GM12878 (cell line): ENCODE measurements at regions not wholly inside any gene's neighbourhood (a gene's known extent, or its start where the extent isn't known, plus 50 kb on each side); places are given as distances from the start of the nearest gene placed in this dataset.

Source experiments
- BRCA1 ChIP-seq: IDR thresholded peaks from 2 replicates; pipeline ENCODE4 v1.6.1; 2011; ENCODE audit warnings: low read depth, low read length, improper control_type of control experiment
- CEBPB ChIP-seq, 2 experiments: fragments of 150-350 bp in 1 of 2; IDR thresholded peaks; 2 replicates each; pipeline ENCODE4 v1.6.1; 2012 to 2014; ENCODE audit warnings: low read depth in 2 of 2, low read length in 2 of 2, borderline replicate concordance in 1 of 2, inconsistent platforms in 1 of 2
- EP300 ChIP-seq, 2 experiments: fragments of 150-350 bp in 1 of 2; IDR thresholded peaks; 2 replicates each; pipeline ENCODE4 v1.6.1; 2011 to 2012; ENCODE audit warnings: low read depth in 2 of 2, low read length in 2 of 2, borderline replicate concordance in 1 of 2, improper control_type of control experiment in 1 of 2, inconsistent platforms in 1 of 2; ENCODE audit not compliant: control insufficient read depth in 1 of 2
- JUND ChIP-seq: IDR thresholded peaks from 2 replicates; pipeline ENCODE4 v1.6.1; 2012; ENCODE audit warnings: low read depth, mild to moderate bottlenecking, low read length, improper control_type of control experiment, moderate library complexity
- POLR2A ChIP-seq: IDR thresholded peaks from 2 replicates; pipeline ENCODE4 v1.6.1; 2011; ENCODE audit warnings: low read depth, mild to moderate bottlenecking, low read length
- POLR2AphosphoS2 ChIP-seq: IDR thresholded peaks from 2 replicates; pipeline ENCODE4 v1.6.1; 2011; ENCODE audit warnings: low read depth, mild to moderate bottlenecking, low read length, improper control_type of control experiment, moderate library complexity
- ZBED1 ChIP-seq: IDR thresholded peaks from 2 replicates; pipeline ENCODE4 v1.6.1; 2016; ENCODE audit warnings: borderline replicate concordance
- TF ChIP-seq, protein P1 (sequence below), 3 experiments: IDR thresholded peaks in 2 of 3; conservative IDR thresholded peaks in 1 of 3; 2 replicates each; pipeline ENCODE4 v1.5.1; 2011; ENCODE audit warnings: low read depth in 3 of 3, low read length in 3 of 3, mild to moderate bottlenecking in 3 of 3, control low read depth in 2 of 3, moderate library complexity in 2 of 3, inconsistent platforms in 1 of 3, mixed read lengths in 1 of 3; ENCODE audit not compliant: control insufficient read depth in 2 of 3, insufficient read depth in 1 of 3; ENCODE audit errors: extremely low read depth in 1 of 3
- TF ChIP-seq, protein P2 (sequence below): fragments of 450-650 bp; IDR thresholded peaks from 2 replicates; pipeline ENCODE4 v1.6.1; 2018; ENCODE audit warnings: mild to moderate bottlenecking, low read depth, moderate library complexity; ENCODE audit not compliant: partially characterized antibody

- TF ChIP-seq EP300 (IDR thresholded peaks at IDR 0.05; ENCODE audit: borderline replicate concordance in 1 of 2, control insufficient read depth in 1 of 2, low read depth in 2 of 2, low read length in 2 of 2), result no peak
- no peak for TF ChIP-seq CEBPB (IDR thresholded peaks at IDR 0.05; ENCODE audit: borderline replicate concordance in 1 of 2, low read depth in 2 of 2, low read length in 2 of 2)
- no peak for TF ChIP-seq POLR2A
- no peak for TF ChIP-seq ZBED1
- no peak for TF ChIP-seq BRCA1
- TF ChIP-seq, protein P1, sequence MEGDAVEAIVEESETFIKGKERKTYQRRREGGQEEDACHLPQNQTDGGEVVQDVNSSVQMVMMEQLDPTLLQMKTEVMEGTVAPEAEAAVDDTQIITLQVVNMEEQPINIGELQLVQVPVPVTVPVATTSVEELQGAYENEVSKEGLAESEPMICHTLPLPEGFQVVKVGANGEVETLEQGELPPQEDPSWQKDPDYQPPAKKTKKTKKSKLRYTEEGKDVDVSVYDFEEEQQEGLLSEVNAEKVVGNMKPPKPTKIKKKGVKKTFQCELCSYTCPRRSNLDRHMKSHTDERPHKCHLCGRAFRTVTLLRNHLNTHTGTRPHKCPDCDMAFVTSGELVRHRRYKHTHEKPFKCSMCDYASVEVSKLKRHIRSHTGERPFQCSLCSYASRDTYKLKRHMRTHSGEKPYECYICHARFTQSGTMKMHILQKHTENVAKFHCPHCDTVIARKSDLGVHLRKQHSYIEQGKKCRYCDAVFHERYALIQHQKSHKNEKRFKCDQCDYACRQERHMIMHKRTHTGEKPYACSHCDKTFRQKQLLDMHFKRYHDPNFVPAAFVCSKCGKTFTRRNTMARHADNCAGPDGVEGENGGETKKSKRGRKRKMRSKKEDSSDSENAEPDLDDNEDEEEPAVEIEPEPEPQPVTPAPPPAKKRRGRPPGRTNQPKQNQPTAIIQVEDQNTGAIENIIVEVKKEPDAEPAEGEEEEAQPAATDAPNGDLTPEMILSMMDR (IDR thresholded peaks at IDR 0.05 in 2 of 3, conservative IDR thresholded peaks at IDR 0.05 in 1 of 3; ENCODE audit: control insufficient read depth in 2 of 3, extremely low read depth in 1 of 3, insufficient read depth in 1 of 3, low read depth in 3 of 3, low read length in 3 of 3), result no peak
- no peak for TF ChIP-seq JUND
- no peak for TF ChIP-seq POLR2AphosphoS2
- TF ChIP-seq, protein P2, sequence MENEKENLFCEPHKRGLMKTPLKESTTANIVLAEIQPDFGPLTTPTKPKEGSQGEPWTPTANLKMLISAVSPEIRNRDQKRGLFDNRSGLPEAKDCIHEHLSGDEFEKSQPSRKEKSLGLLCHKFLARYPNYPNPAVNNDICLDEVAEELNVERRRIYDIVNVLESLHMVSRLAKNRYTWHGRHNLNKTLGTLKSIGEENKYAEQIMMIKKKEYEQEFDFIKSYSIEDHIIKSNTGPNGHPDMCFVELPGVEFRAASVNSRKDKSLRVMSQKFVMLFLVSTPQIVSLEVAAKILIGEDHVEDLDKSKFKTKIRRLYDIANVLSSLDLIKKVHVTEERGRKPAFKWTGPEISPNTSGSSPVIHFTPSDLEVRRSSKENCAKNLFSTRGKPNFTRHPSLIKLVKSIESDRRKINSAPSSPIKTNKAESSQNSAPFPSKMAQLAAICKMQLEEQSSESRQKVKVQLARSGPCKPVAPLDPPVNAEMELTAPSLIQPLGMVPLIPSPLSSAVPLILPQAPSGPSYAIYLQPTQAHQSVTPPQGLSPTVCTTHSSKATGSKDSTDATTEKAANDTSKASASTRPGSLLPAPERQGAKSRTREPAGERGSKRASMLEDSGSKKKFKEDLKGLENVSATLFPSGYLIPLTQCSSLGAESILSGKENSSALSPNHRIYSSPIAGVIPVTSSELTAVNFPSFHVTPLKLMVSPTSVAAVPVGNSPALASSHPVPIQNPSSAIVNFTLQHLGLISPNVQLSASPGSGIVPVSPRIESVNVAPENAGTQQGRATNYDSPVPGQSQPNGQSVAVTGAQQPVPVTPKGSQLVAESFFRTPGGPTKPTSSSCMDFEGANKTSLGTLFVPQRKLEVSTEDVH, result no peak
These were observed 326.1 kb downstream of the RNF144A start for GRCh38 chr2:7243276-7243675.
